ENCODE measurements at regions not wholly inside any gene's neighbourhood (a gene's known extent, or its start where the extent isn't known, plus 50 kb on each side); places are given as distances from the start of the nearest gene placed in this dataset.

DNA sequence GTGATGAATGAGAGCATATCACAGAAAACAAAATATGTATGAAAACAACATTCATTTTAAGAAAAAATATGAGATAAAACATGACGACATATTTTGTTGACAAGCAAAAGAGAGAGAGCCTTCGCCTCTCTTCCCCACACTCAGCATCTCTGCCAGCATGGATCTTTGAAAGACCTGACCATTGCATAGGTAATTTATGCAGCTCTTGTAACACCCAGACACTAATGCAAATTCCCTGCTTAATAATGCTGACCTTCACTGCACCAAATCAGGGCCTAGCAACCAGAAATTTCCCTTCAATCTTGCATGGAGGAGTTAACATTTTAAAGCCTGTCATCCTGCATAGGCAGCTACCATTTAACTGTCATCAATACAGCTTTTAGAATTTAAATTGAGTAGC is 50.0 kb upstream of the CNR1 start:
- TF ChIP-seq POLR2AphosphoS5 (IDR thresholded peaks at IDR 0.05; ENCODE audit: low read depth, low read length) = no peak
- TF ChIP-seq CTCF (IDR thresholded peaks at IDR 0.05) = no peak
- no peak for TF ChIP-seq SIN3A (IDR thresholded peaks at IDR 0.05; ENCODE audit: borderline replicate concordance, insufficient read depth, low read depth, low read length)
